H1 (cell line): ENCODE measurements at regions not wholly inside any gene's neighbourhood (a gene's known extent, or its start where the extent isn't known, plus 50 kb on each side); places are given as distances from the start of the nearest gene placed in this dataset.

ENCODE experiments used
- CTCF ChIA-PET: fragments of 300-600 bp; sonication (Branson Sonifier 250); formaldehyde crosslinking; loops from one replicate; lab custom pipeline; 2021; ENCODE audit not compliant: partially characterized antibody; lab: Charles Lee
- POLR2A ChIA-PET: fragments of 300-600 bp; sonication (Branson Sonifier 250); formaldehyde crosslinking; loops from one replicate; lab custom pipeline; 2021; ENCODE audit warnings: inconsistent platforms; ENCODE audit not compliant: partially characterized antibody; lab: Charles Lee
- DNase-seq, 2 experiments: peaks; one replicate each; pipeline versions ENCODE4 v3.0.0 to v3.0.0-alpha.2; 2010 to 2022; ENCODE audit warnings: low spot score in 2 of 2, low read depth in 1 of 2, mixed read lengths in 1 of 2
- FAIRE-seq: peaks from 2 replicates; lab custom pipeline; 2011; peaks lifted over from hg19 to GRCh38; lab: Jason Lieb, UNC
- H2AFZ ChIP-seq: 2 replicates; pipeline ENCODE4 v1.8.1; 2012; ENCODE audit warnings: low read length, inconsistent platforms
- H2AK5ac ChIP-seq: 2 replicates; pipeline ENCODE4 v1.6.1; 2013; ENCODE audit warnings: low read depth, low read length
- H2BK120ac ChIP-seq: replicated peaks from 2 replicates; pipeline ENCODE3; 2013; ENCODE audit warnings: low read depth, low read length, inconsistent platforms
- H2BK12ac ChIP-seq: 2 replicates; pipeline ENCODE4 v1.6.1; 2013; ENCODE audit warnings: low read depth, low read length
- H2BK15ac ChIP-seq: 2 replicates; pipeline ENCODE4 v1.6.1; 2013; ENCODE audit warnings: low read length
- H2BK20ac ChIP-seq: 2 replicates; pipeline ENCODE4 v1.6.1; 2013; ENCODE audit warnings: low read length
- H2BK5ac ChIP-seq: 2 replicates; pipeline ENCODE4 v1.6.1; 2013; ENCODE audit warnings: low read depth, low read length
- H3K14ac ChIP-seq: 2 replicates; pipeline ENCODE4 v1.6.1; 2013; ENCODE audit warnings: inconsistent platforms; ENCODE audit not compliant: insufficient read length
- H3K18ac ChIP-seq: 2 replicates; pipeline ENCODE4 v1.6.1; 2013; ENCODE audit warnings: low read length; ENCODE audit errors: extremely low read depth
- H3K23ac ChIP-seq: 2 replicates; pipeline ENCODE4 v1.6.1; 2013; ENCODE audit warnings: inconsistent platforms; ENCODE audit not compliant: insufficient read length
- H3K23me2 ChIP-seq: 2 replicates; pipeline ENCODE4 v1.6.1; 2013; ENCODE audit warnings: low read depth, low read length
- H3K27ac ChIP-seq: 2 replicates; pipeline ENCODE4 v1.6.1; 2011; ENCODE audit warnings: low read depth, low read length, inconsistent platforms
- H3K27me3 ChIP-seq, 4 experiments: replicated peaks in 1 of 4; 1 replicate in 1 of 4; 2 replicates in 3 of 4; pipeline versions ENCODE4 v1.6.1 to v1.8.1; 2011 to 2013; ENCODE audit warnings: low read length in 3 of 4, mild to moderate bottlenecking in 3 of 4, inconsistent platforms in 2 of 4, mixed read lengths in 2 of 4, moderate library complexity in 1 of 4; ENCODE audit not compliant: control insufficient read depth in 3 of 4, insufficient read depth in 3 of 4; ENCODE audit errors: extremely low read depth in 1 of 4
- H3K36me3 ChIP-seq, 4 experiments: 2 replicates each; pipeline versions ENCODE4 v1.6.1 to v1.8.1; 2011 to 2013; ENCODE audit warnings: mild to moderate bottlenecking in 4 of 4, low read length in 3 of 4, moderate library complexity in 2 of 4, control low read depth in 1 of 4, inconsistent platforms in 1 of 4; ENCODE audit not compliant: insufficient read depth in 4 of 4, control insufficient read depth in 2 of 4
- H3K4ac ChIP-seq: replicated peaks from 2 replicates; pipeline ENCODE3; 2013; ENCODE audit warnings: low read length, low read depth, mixed read lengths, inconsistent platforms; ENCODE audit not compliant: insufficient read length
- H3K4me1 ChIP-seq, 4 experiments: replicated peaks in 1 of 4; 1 replicate in 1 of 4; 2 replicates in 3 of 4; pipeline versions ENCODE4 v1.6.1 to v1.8.1; 2011 to 2013; ENCODE audit warnings: low read length in 3 of 4, inconsistent platforms in 2 of 4, mixed read lengths in 1 of 4; ENCODE audit not compliant: insufficient read depth in 4 of 4, control insufficient read depth in 3 of 4
- H3K4me2 ChIP-seq, 2 experiments: 2 replicates each; pipeline versions ENCODE4 v1.6.1 to v1.8.1; 2011 to 2013; ENCODE audit warnings: low read depth in 2 of 2, low read length in 2 of 2, control low read depth in 1 of 2, inconsistent platforms in 1 of 2, mild to moderate bottlenecking in 1 of 2; ENCODE audit not compliant: insufficient read depth in 1 of 2
- H3K4me3 ChIP-seq, 4 experiments: fragments of 200-600, 300-600 bp in 1 of 4; sonication (generic), shearing (Covaris generic), sonication (Bioruptor Twin) in 1 of 4; 2 replicates each; pipeline versions ENCODE4 v1.5.1 to v1.8.1; 2011 to 2016; ENCODE audit warnings: low read length in 4 of 4, low read depth in 3 of 4, control low read depth in 2 of 4, inconsistent platforms in 2 of 4, mild to moderate bottlenecking in 2 of 4, mixed read lengths in 1 of 4, moderate library complexity in 1 of 4; ENCODE audit not compliant: insufficient read depth in 2 of 4; ENCODE audit errors: extremely low read depth in 1 of 4
- H3K56ac ChIP-seq: replicated peaks from 2 replicates; pipeline ENCODE3; 2013; ENCODE audit warnings: low read depth, mild to moderate bottlenecking, mixed read lengths, low read length, inconsistent platforms; ENCODE audit not compliant: insufficient read length
- H3K79me1 ChIP-seq: 2 replicates; pipeline ENCODE4 v1.6.1; 2013; ENCODE audit warnings: low read depth, low read length, control low read depth
- H3K79me2 ChIP-seq, 2 experiments: 2 replicates each; pipeline versions ENCODE4 v1.6.1 to v1.8.1; 2012 to 2013; ENCODE audit warnings: low read length in 2 of 2, mild to moderate bottlenecking in 2 of 2, inconsistent platforms in 1 of 2; ENCODE audit not compliant: insufficient read depth in 2 of 2, control insufficient read depth in 1 of 2
- H3K9ac ChIP-seq, 4 experiments: replicated peaks in 1 of 4; 1 replicate in 1 of 4; 2 replicates in 3 of 4; pipeline versions ENCODE4 v1.6.1 to v1.8.1; 2011 to 2013; ENCODE audit warnings: low read depth in 3 of 4, low read length in 3 of 4, control low read depth in 2 of 4, mild to moderate bottlenecking in 2 of 4, moderate library complexity in 2 of 4, inconsistent platforms in 1 of 4; ENCODE audit errors: extremely low read depth in 1 of 4
- H3K9me3 ChIP-seq, 2 experiments: 2 replicates each; pipeline versions ENCODE4 v1.6.1 to v1.8.1; 2012 to 2013; ENCODE audit warnings: mild to moderate bottlenecking in 2 of 2, moderate library complexity in 2 of 2, control low read depth in 1 of 2, inconsistent platforms in 1 of 2, low read depth in 1 of 2, low read length in 1 of 2, mixed read lengths in 1 of 2; ENCODE audit not compliant: insufficient read depth in 2 of 2
- H4K20me1 ChIP-seq, 2 experiments: replicated peaks in 1 of 2; 2 replicates each; pipeline versions ENCODE3 to v1.8.1; 2011 to 2013; ENCODE audit warnings: inconsistent platforms in 2 of 2, low read length in 2 of 2, mild to moderate bottlenecking in 1 of 2; ENCODE audit not compliant: insufficient read depth in 2 of 2, control insufficient read depth in 1 of 2
- H4K5ac ChIP-seq: 2 replicates; pipeline ENCODE4 v1.6.1; 2013; ENCODE audit warnings: low read length, low read depth, mixed read lengths, inconsistent platforms; ENCODE audit not compliant: insufficient read length
- H4K8ac ChIP-seq: 2 replicates; pipeline ENCODE4 v1.8.0; 2013; ENCODE audit warnings: mild to moderate bottlenecking, moderate library complexity, low read length, inconsistent platforms; ENCODE audit not compliant: insufficient read depth; ENCODE audit errors: extremely low read depth
- H4K91ac ChIP-seq: replicated peaks from 2 replicates; pipeline ENCODE3; 2013; ENCODE audit warnings: low read length, mixed read lengths, inconsistent platforms; ENCODE audit not compliant: insufficient read length
- CTBP2 ChIP-seq: IDR thresholded peaks from 2 replicates; pipeline ENCODE4 v1.7.0; 2011; ENCODE audit warnings: borderline replicate concordance, mild to moderate bottlenecking, moderate library complexity, mixed read lengths, low read length; ENCODE audit not compliant: insufficient read depth, insufficient read length
- JUND ChIP-seq: IDR thresholded peaks from 2 replicates; pipeline ENCODE4 v1.6.1; 2011; ENCODE audit warnings: mild to moderate bottlenecking, improper control_type of control experiment, low read length
- NRF1 ChIP-seq: IDR thresholded peaks from 2 replicates; pipeline ENCODE4 v1.6.1; 2011; ENCODE audit warnings: mild to moderate bottlenecking, low read depth, low read length, improper control_type of control experiment
- TAF7 ChIP-seq: optimal IDR thresholded peaks from 2 replicates; pipeline ENCODE3; 2011; ENCODE audit warnings: low read depth, mild to moderate bottlenecking, inconsistent platforms, low read length, moderate library complexity, borderline replicate concordance
- YY1 ChIP-seq: IDR thresholded peaks from 2 replicates; pipeline ENCODE4 v1.6.1; 2011; ENCODE audit warnings: low read depth, mild to moderate bottlenecking, low read length
- WGBS, 2 experiments: shearing (Covaris generic) in 1 of 2; methylation state at CpG; one replicate each; pipeline versions ENCODE4 v1.1.6 to v1.1.7; 2013 to 2015; ENCODE audit warnings: low lambda C conversion rate in 2 of 2, mixed read lengths in 2 of 2, inconsistent platforms in 1 of 2, low coverage in 1 of 2, missing lambda C conversion rate in 1 of 2; ENCODE audit not compliant: insufficient replicate concordance in 2 of 2, insufficient coverage in 1 of 2, insufficient read length in 1 of 2; ENCODE audit errors: extremely low coverage in 1 of 2, missing lambda C conversion rate in 1 of 2; 5-methylcytosine and 5-hydroxymethylcytosine counted together

GRCh38 chr4:183376381-183376780 is 54.2 kb upstream of the CLDN24 start:
- WGBS, 2 experiments, result 80% methylated on average over 12 of the region's 21 CpGs; no CpG with 5 or more reads in 1 of the 2 experiments

More at GRCh38 chr4:183376381-183376780, 54.2 kb upstream of the CLDN24 start:
- H3K4me3 ChIP-seq, result no peak overlapping the region
- H3K4ac ChIP-seq, result no peak overlapping the region
- no peaks in the 10 kb centered on the region for H3K27me3 ChIP-seq
- no peak overlapping the region for H2BK5ac ChIP-seq
- no peak overlapping the region for H3K23ac ChIP-seq
- no peak overlapping the region for H3K9ac ChIP-seq
- ChIA-PET POLR2A (no interaction called here), CTCF (no interaction called here)
- H3K36me3 ChIP-seq, result no peaks in the 10 kb centered on the region
- no peak overlapping the region for H3K27ac ChIP-seq
- no peaks in the 10 kb centered on the region for H4K20me1 ChIP-seq
- H2BK15ac ChIP-seq, result no peak overlapping the region
- no peak for FAIRE-seq
- no peaks in the 10 kb centered on the region for H3K4me1 ChIP-seq
- H3K79me2 ChIP-seq, result no peaks in the 10 kb centered on the region
- no peak overlapping the region for H4K8ac ChIP-seq
- H3K9me3 ChIP-seq, result peaks cover 16 to 20% of the 10 kb centered on the region in 2 experiments
- no peak overlapping the region for H4K91ac ChIP-seq
- H4K5ac ChIP-seq, result no peak overlapping the region
- H2BK120ac ChIP-seq, result no peak overlapping the region
- no peak overlapping the region for H3K56ac ChIP-seq
- no peak for DNase-seq
- no peak for TF ChIP-seq CTBP2
- TF ChIP-seq NRF1, result no peak
- no peak for TF ChIP-seq TAF7
- TF ChIP-seq YY1, result no peak
- no peak for TF ChIP-seq JUND
- H3K18ac ChIP-seq, result no peak overlapping the region
- H3K14ac ChIP-seq, result no peak overlapping the region
- no peak overlapping the region for H2BK20ac ChIP-seq
- H3K79me1 ChIP-seq, result no peaks in the 10 kb centered on the region
- no peak overlapping the region for H2AK5ac ChIP-seq
- H2BK12ac ChIP-seq, result no peak overlapping the region
- H3K4me2 ChIP-seq, result no peak overlapping the region
- no peak overlapping the region for H2AFZ ChIP-seq
- no peaks in the 10 kb centered on the region for H3K23me2 ChIP-seq
